Transverse colon (tissue), 4 donors: ENCODE measurements at regions not wholly inside any gene's neighbourhood (a gene's known extent, or its start where the extent isn't known, plus 50 kb on each side); places are given as distances from the start of the nearest gene placed in this dataset.

Experiments used
- DNase-seq: peaks from one replicate; pipeline ENCODE4 v3.0.0-alpha.2; 2019
- H3K27ac ChIP-seq, 4 donors: fragments of 200-600 bp; sonication (generic); 2 replicates each; pipeline ENCODE4 v1.5.1; 2016 to 2018; ENCODE audit warnings: inconsistent platforms in 4 of 4
- H3K27me3 ChIP-seq: fragments of 200-600 bp; sonication (generic); 2 replicates; pipeline ENCODE4 v1.5.1; 2017; ENCODE audit warnings: inconsistent platforms
- H3K36me3 ChIP-seq, 4 donors: fragments of 200-600 bp; sonication (generic); 2 replicates each; pipeline ENCODE4 v1.5.1; 2017 to 2019; ENCODE audit warnings: inconsistent platforms in 4 of 4
- H3K4me1 ChIP-seq, 4 donors: fragments of 200-600 bp; sonication (generic); 2 replicates each; pipeline ENCODE4 v1.5.1; 2017 to 2020; ENCODE audit warnings: inconsistent platforms in 4 of 4
- H3K4me3 ChIP-seq, 4 donors: fragments of 200-600 bp; sonication (generic); 1 replicate in 1 of 4; 2 replicates in 3 of 4; pipeline versions ENCODE4 v1.5.1 to v1.6.1; 2017 to 2019; ENCODE audit warnings: inconsistent platforms in 4 of 4
- H3K9me3 ChIP-seq, 2 donors: fragments of 200-600 bp; sonication (generic); 2 replicates each; pipeline ENCODE4 v1.5.1; 2017 to 2019; ENCODE audit warnings: inconsistent platforms in 2 of 2
- CTCF ChIP-seq, 5 experiments: fragments of 200-600 bp in 3 of 5; fragments of 450-650 bp in 2 of 5; sonication (generic) in 3 of 5; IDR thresholded peaks; 1 replicate in 2 of 5; 2 replicates in 3 of 5; pipeline ENCODE4 v1.5.1; 2016 to 2017; ENCODE audit warnings: antibody characterized with exemption in 5 of 5, inconsistent platforms in 3 of 5, mild to moderate bottlenecking in 2 of 5, moderate library complexity in 1 of 5
- EP300 ChIP-seq: sonication (generic); formaldehyde crosslinking; IDR thresholded peaks from one replicate; pipeline ENCODE4 v1.6.1; 2017; ENCODE audit warnings: antibody characterized with exemption, low read depth
- POLR2A ChIP-seq: fragments of 450-650 bp; IDR thresholded peaks from one replicate; pipeline ENCODE4 v1.6.1; 2016; ENCODE audit warnings: antibody characterized with exemption, mild to moderate bottlenecking, moderate library complexity
- POLR2AphosphoS5 ChIP-seq, 3 donors: sonication (generic); formaldehyde crosslinking; IDR thresholded peaks; one replicate each; pipeline ENCODE4 v1.6.1; 2016; ENCODE audit warnings: antibody characterized with exemption in 3 of 3
- WGBS, 2 donors: methylation state at CpG; one replicate each; pipeline ENCODE4 v1.1.5; 2018; ENCODE audit warnings: low coverage in 1 of 2; 5-methylcytosine and 5-hydroxymethylcytosine counted together
- in situ Hi-C, 4 donors: fragments of 200-750 bp; cut with MboI; loops; one replicate each; pipeline versions ENCODE4 v1.15.0 to v1.15.1; 2017; ENCODE audit warnings: low sequenced_read_pairs in 3 of 4, low pct_ligation_motif_present in 1 of 4, low pct_unique_long_range_greater_than_20kb in 1 of 4
- intact Hi-C: fragments of 100-400 bp; cut with DNase I; formaldehyde crosslinking; loops from one replicate; pipeline ENCODE4 v1.15.1; 2023; ENCODE audit warnings: low total_unique reads

DNA sequence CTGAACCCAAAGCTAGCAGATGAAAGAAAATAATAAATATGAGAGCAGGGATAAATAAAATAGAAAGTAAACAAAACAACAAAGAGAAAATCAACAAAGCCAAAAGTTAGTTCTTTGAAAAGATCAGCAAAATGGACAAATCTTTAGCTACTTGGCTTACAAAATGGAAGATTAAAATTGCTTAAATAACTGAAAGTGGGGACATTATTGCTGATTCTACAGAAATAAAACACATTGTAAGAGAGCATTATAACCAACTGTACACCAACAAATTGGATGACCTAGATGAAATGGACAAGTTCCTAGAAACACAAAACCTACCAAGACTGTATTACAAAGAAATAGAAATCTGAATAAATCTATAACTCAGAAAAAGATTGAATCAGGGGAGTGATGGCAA lies 238.3 kb upstream of the C1orf87 start:
- Histone ChIP-seq H3K4me3 (no peak overlapping the region), H3K27me3 (no peaks in the 10 kb centered on the region), H3K4me1 (no peaks in the 10 kb centered on the region), H3K9me3 (no peaks in the 10 kb centered on the region), H3K36me3 (no peaks in the 10 kb centered on the region), H3K27ac (no peak overlapping the region)
- in situ Hi-C loops (no loop called here), intact Hi-C loops (no loop called here)
- DNase-seq: no peak
- TF ChIP-seq POLR2AphosphoS5 (IDR thresholded peaks at IDR 0.05) (no peak), POLR2A (no peak), EP300 (no peak), CTCF (IDR thresholded peaks at IDR 0.05) (no peak)

GRCh38 chr1:60299581-60299980 lies 226.0 kb upstream of the C1orf87 start:
- WGBS, 2 donors: 78 to 83% methylated on average over 5 of the region's 5 CpGs
- Histone ChIP-seq H3K36me3 (no peaks in the 10 kb centered on the region), H3K27me3 (no peaks in the 10 kb centered on the region), H3K27ac (no peak overlapping the region), H3K4me1 (no peaks in the 10 kb centered on the region), H3K4me3 (no peak overlapping the region), H3K9me3 (peaks cover 7 to 12% of the 10 kb centered on the region in 2 donors)
- intact Hi-C loops (no loop called here), in situ Hi-C loops (loop anchor here in 1 of 4 donors (25.0 kb wide), 1 partner anchor 738 kb away; no protein-coding TSS in a partner anchor)
- no peak for DNase-seq
- TF ChIP-seq POLR2AphosphoS5 (IDR thresholded peaks at IDR 0.05): no peak
- no peak for TF ChIP-seq POLR2A
- no peak for TF ChIP-seq CTCF (IDR thresholded peaks at IDR 0.05)
- no peak for TF ChIP-seq EP300

DNA sequence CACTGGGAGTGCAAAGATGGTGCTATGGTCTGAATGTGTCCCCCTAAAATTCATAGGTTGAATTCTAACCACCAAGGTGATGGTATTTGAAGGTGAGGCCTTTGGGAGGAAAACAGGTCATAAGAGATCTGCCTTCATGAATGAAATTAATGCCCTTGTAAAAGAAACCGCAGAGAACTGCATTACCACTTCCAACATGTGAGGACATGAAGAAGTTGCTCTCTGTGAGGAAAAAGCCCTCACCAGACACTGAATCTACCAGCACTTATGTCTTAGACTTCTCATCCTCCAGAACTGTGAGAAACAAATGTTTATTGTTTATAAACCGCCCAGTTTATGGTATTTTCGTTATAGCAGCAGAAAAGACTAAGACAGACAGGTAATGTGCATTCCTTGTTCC lies 224.7 kb upstream of the C1orf87 start:
- no peaks in the 10 kb centered on the region for H3K27me3 ChIP-seq
- no peaks in the 10 kb centered on the region for H3K36me3 ChIP-seq
- no peaks in the 10 kb centered on the region for H3K4me1 ChIP-seq
- in situ Hi-C loops (loop anchor here in 1 of 4 donors (25.0 kb wide), 1 partner anchor 739 kb away; no protein-coding TSS in a partner anchor), intact Hi-C loops (no loop called here)
- no peak for DNase-seq
- WGBS, 2 donors: 79 to 94% methylated on average over 3 of the region's 3 CpGs
- TF ChIP-seq POLR2AphosphoS5 (IDR thresholded peaks at IDR 0.05) (no peak), POLR2A (no peak), EP300 (no peak), CTCF (IDR thresholded peaks at IDR 0.05) (no peak)
- peaks cover 7 to 12% of the 10 kb centered on the region in 2 donors for H3K9me3 ChIP-seq
- H3K27ac ChIP-seq: no peak overlapping the region
- no peak overlapping the region for H3K4me3 ChIP-seq

GRCh38 chr1:60296794-60297193 lies 223.2 kb upstream of the C1orf87 start:
- in situ Hi-C loops: loop anchor here in 1 of 4 donors (25.0 kb wide), 1 partner anchor 741 kb away; no protein-coding TSS in a partner anchor
- Histone ChIP-seq H3K36me3 (no peaks in the 10 kb centered on the region), H3K9me3 (peaks cover 0 to 2% of the 10 kb centered on the region in 2 donors), H3K4me3 (no peak overlapping the region), H3K27me3 (no peaks in the 10 kb centered on the region), H3K27ac (no peak overlapping the region), H3K4me1 (no peaks in the 10 kb centered on the region)
- TF ChIP-seq CTCF (IDR thresholded peaks at IDR 0.05) (no peak), EP300 (no peak), POLR2A (no peak), POLR2AphosphoS5 (IDR thresholded peaks at IDR 0.05) (no peak)
- 72 to 100% methylated on average over 1 to 2 of the region's 2 CpGs for WGBS, 2 donors
- DNase-seq: no peak
- intact Hi-C loops: no loop called here
